K562 (cell line): ENCODE measurements at regions not wholly inside any gene's neighbourhood (a gene's known extent, or its start where the extent isn't known, plus 50 kb on each side); places are given as distances from the start of the nearest gene placed in this dataset.

ENCODE experiments used
- ATAC-seq: fragments of 200-7000 bp; cut with Tn5 transposase; 3 replicates; pipeline ENCODE4 v1.9.1; 2020; ENCODE audit warnings: moderate library complexity
- BruUV-seq: library from RNA; stranded (reverse); fragments of 400-500 nt; replicated peaks from 2 replicates; lab custom pipeline; 2021; lab: Mats Ljungman, UMichigan
- CTCF ChIA-PET: fragments of 300-600 bp; formaldehyde crosslinking; extraction: SDS; loops from one replicate; lab custom pipeline; 2021; ENCODE audit warnings: low intra/inter-chr PET ratio; lab: Yijun Ruan, JAX
- POLR2A ChIA-PET: fragments of 300-600, 350-650 bp; sonication (Branson Sonifier 250); formaldehyde crosslinking; extraction: SDS; loops from one replicate; lab custom pipeline; 2021; ENCODE audit warnings: antibody characterized with exemption, inconsistent platforms; lab: Yijun Ruan, JAX
- DNase-seq, 4 experiments: peaks; one replicate each; pipeline versions ENCODE4 v3.0.0 to v3.0.0-alpha.2; 2011 to 2018; ENCODE audit warnings: low spot score in 3 of 4, mixed read lengths in 3 of 4; ENCODE audit errors: extremely low read depth in 1 of 4
- FAIRE-seq: peaks from 2 replicates; lab custom pipeline; 2011; peaks lifted over from hg19 to GRCh38; lab: Jason Lieb, UNC
- H2AFZ ChIP-seq: 2 replicates; pipeline ENCODE4 v1.6.0; 2011; ENCODE audit warnings: low read depth, low read length, control low read depth, inconsistent platforms
- H3K27ac ChIP-seq: fragments of 200-600 bp; 3 replicates; pipeline ENCODE4 v1.8.0; 2011; ENCODE audit warnings: low read depth, mild to moderate bottlenecking, control low read depth, inconsistent platforms, low read length, moderate library complexity, mixed read lengths; ENCODE audit errors: extremely low read depth
- H3K27me3 ChIP-seq, 2 experiments: fragments of 300-600 bp in 1 of 2; 2 replicates in 1 of 2; 3 replicates in 1 of 2; pipeline versions ENCODE4 v1.6.0 to v1.8.0; 2011; ENCODE audit warnings: inconsistent platforms in 2 of 2, low read length in 2 of 2, mild to moderate bottlenecking in 1 of 2, mixed read lengths in 1 of 2, moderate library complexity in 1 of 2; ENCODE audit not compliant: control insufficient read depth in 2 of 2, insufficient read depth in 2 of 2
- H3K36me3 ChIP-seq: fragments of 300-600 bp; 3 replicates; pipeline ENCODE4 v1.8.0; 2011; ENCODE audit warnings: mild to moderate bottlenecking, low read length, inconsistent platforms; ENCODE audit not compliant: control insufficient read depth, insufficient read depth
- H3K4me1 ChIP-seq, 2 experiments: fragments of 200-600 bp in 1 of 2; replicated peaks in 1 of 2; 2 replicates in 1 of 2; 3 replicates in 1 of 2; pipeline versions ENCODE4 v1.5.1 to v1.8.0; 2011; ENCODE audit warnings: inconsistent platforms in 2 of 2, low read length in 2 of 2, mild to moderate bottlenecking in 1 of 2, mixed read lengths in 1 of 2, moderate library complexity in 1 of 2; ENCODE audit not compliant: control insufficient read depth in 2 of 2, insufficient read depth in 2 of 2
- H3K4me2 ChIP-seq: 2 replicates; pipeline ENCODE4 v1.6.1; 2011; ENCODE audit warnings: low read length, control low read depth, inconsistent platforms, mixed read lengths; ENCODE audit not compliant: insufficient read depth
- H3K4me3 ChIP-seq: fragments of 200-600 bp; sonication (generic), shearing (Covaris generic); 2 replicates; pipeline ENCODE4 v1.5.1; 2016; ENCODE audit warnings: control low read depth, inconsistent platforms
- H3K79me2 ChIP-seq: fragments of 200-600 bp; 3 replicates; pipeline ENCODE4 v1.8.0; 2011; ENCODE audit warnings: low read length, inconsistent platforms; ENCODE audit not compliant: control insufficient read depth, insufficient read depth
- H3K9ac ChIP-seq, 2 experiments: 2 replicates each; pipeline versions ENCODE4 v1.6.0 to v1.6.1; 2011; ENCODE audit warnings: low read depth in 2 of 2, low read length in 2 of 2, control low read depth in 1 of 2, inconsistent platforms in 1 of 2, mild to moderate bottlenecking in 1 of 2, mixed read lengths in 1 of 2; ENCODE audit not compliant: insufficient read depth in 1 of 2
- H3K9me1 ChIP-seq: one replicate; pipeline ENCODE4 v1.6.0; 2011; ENCODE audit warnings: inconsistent platforms, mild to moderate bottlenecking, low read length, moderate library complexity; ENCODE audit not compliant: control insufficient read depth, insufficient read depth
- H3K9me3 ChIP-seq: replicated peaks from 2 replicates; pipeline ENCODE4 v1.5.1; 2011; ENCODE audit warnings: low read depth, low read length, inconsistent platforms; ENCODE audit not compliant: control insufficient read depth, insufficient read depth
- H4K20me1 ChIP-seq: replicated peaks from 2 replicates; pipeline ENCODE4 v1.6.1; 2011; ENCODE audit warnings: low read length, inconsistent platforms, mixed read lengths; ENCODE audit not compliant: control insufficient read depth, insufficient read depth
- BDP1 ChIP-seq: IDR thresholded peaks from 3 replicates; pipeline ENCODE4 v1.6.1; 2011; ENCODE audit not compliant: insufficient read length, insufficient read depth
- CEBPB ChIP-seq: fragments of 450-650 bp; IDR thresholded peaks from 2 replicates; pipeline ENCODE4 v1.6.1; 2016; ENCODE audit warnings: missing genetic modification characterization, missing compliant biosample characterization
- CEBPG ChIP-seq, 3 experiments: fragments of 200-800 bp in 1 of 3; sonication (Bioruptor generic) in 1 of 3; sonication (generic) in 1 of 3; formaldehyde crosslinking in 1 of 3; IDR thresholded peaks in 2 of 3; conservative IDR thresholded peaks in 1 of 3; 2 replicates each; pipeline versions ENCODE4 v1.6.1 to v1.8.0; 2016 to 2022; ENCODE audit warnings: missing compliant biosample characterization in 2 of 3, missing genetic modification characterization in 2 of 3, mild to moderate bottlenecking in 1 of 3, missing genetic modification reagents in 1 of 3
- KHSRP ChIP-seq: fragments of 450-650 bp; IDR thresholded peaks from 2 replicates; pipeline ENCODE4 v1.6.1; 2017
- KLF13 ChIP-seq: fragments of 450-650 bp; IDR thresholded peaks from 2 replicates; pipeline ENCODE4 v1.6.1; 2016; ENCODE audit warnings: missing genetic modification characterization, low read depth, mild to moderate bottlenecking, missing compliant biosample characterization, moderate library complexity, borderline replicate concordance
- POLR2H ChIP-seq: IDR thresholded peaks from 2 replicates; pipeline ENCODE4 v1.6.1; 2016; ENCODE audit warnings: missing genetic modification characterization, low read depth, mild to moderate bottlenecking, control low read depth, missing compliant biosample characterization, moderate library complexity
- PTBP1 ChIP-seq: fragments of 200-400 bp; formaldehyde crosslinking; IDR thresholded peaks from 2 replicates; pipeline ENCODE4 v1.6.1; 2017; ENCODE audit warnings: low read depth, low read length
- RNF2 ChIP-seq: sonication (generic); IDR thresholded peaks from 2 replicates; pipeline ENCODE4 v1.6.1; 2016
- XRCC3 ChIP-seq: fragments of 450-650 bp; IDR thresholded peaks from 2 replicates; pipeline ENCODE4 v1.6.1; 2017; ENCODE audit warnings: mild to moderate bottlenecking, moderate library complexity
- WGBS: fragments of 100-300 bp; shearing (Covaris generic); methylation state at CpG from one replicate; pipeline ENCODE4 v1.1.6; 2016; ENCODE audit warnings: low coverage, mixed read lengths; ENCODE audit not compliant: insufficient coverage; ENCODE audit errors: missing lambda C conversion rate; 5-methylcytosine and 5-hydroxymethylcytosine counted together
- in situ Hi-C: fragments of 300-500 bp; cut with MboI; formaldehyde crosslinking; loops from 4 replicates; pipeline ENCODE4 v1.15.0; 2018; ENCODE audit warnings: inconsistent platforms, mixed read lengths
- intact Hi-C: fragments of 100-400 bp; cut with micrococcal nuclease; formaldehyde crosslinking; loops from 2 replicates; pipeline ENCODE4 v1.14.2; 2022
- TF ChIP-seq, protein P1 (sequence below): fragments of 250-450 bp; sonication (Bioruptor Pico); IDR thresholded peaks from 2 replicates; pipeline ENCODE4 v1.8.0; 2022; ENCODE audit warnings: inconsistent platforms, mild to moderate bottlenecking, moderate library complexity, borderline replicate concordance
- TF ChIP-seq, protein P2 (sequence below): fragments of 450-650 bp; IDR thresholded peaks from 2 replicates; pipeline ENCODE4 v1.6.1; 2017; ENCODE audit warnings: mild to moderate bottlenecking, moderate library complexity

DNA sequence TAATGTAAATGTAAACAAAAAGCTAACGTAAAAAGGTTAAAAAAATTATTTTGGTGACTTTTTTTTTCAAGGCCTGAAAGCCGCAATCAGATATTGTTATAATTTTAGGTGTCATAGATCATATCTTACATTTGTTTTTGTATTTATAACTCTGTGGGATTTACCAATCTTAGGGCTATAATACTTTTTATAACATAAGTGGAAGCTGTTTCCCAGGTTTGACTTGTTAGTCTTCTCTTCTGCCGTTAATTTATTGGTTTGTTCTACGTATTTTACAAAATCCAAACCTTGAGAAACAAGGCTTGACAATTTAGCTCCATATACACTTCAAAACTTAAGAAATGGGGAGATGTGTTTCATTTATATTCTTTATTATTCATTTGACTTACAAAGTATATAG lies 119.4 kb downstream of the EVX1 start (continued):
- TF ChIP-seq, protein P1, sequence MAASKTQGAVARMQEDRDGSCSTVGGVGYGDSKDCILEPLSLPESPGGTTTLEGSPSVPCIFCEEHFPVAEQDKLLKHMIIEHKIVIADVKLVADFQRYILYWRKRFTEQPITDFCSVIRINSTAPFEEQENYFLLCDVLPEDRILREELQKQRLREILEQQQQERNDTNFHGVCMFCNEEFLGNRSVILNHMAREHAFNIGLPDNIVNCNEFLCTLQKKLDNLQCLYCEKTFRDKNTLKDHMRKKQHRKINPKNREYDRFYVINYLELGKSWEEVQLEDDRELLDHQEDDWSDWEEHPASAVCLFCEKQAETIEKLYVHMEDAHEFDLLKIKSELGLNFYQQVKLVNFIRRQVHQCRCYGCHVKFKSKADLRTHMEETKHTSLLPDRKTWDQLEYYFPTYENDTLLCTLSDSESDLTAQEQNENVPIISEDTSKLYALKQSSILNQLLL (CRISPR knock-in tag): no peak
- no peak for TF ChIP-seq BDP1
- TF ChIP-seq POLR2H: no peak
- TF ChIP-seq RNF2: no peak
- TF ChIP-seq XRCC3: no peak
- TF ChIP-seq PTBP1: no peak
- TF ChIP-seq, protein P2, sequence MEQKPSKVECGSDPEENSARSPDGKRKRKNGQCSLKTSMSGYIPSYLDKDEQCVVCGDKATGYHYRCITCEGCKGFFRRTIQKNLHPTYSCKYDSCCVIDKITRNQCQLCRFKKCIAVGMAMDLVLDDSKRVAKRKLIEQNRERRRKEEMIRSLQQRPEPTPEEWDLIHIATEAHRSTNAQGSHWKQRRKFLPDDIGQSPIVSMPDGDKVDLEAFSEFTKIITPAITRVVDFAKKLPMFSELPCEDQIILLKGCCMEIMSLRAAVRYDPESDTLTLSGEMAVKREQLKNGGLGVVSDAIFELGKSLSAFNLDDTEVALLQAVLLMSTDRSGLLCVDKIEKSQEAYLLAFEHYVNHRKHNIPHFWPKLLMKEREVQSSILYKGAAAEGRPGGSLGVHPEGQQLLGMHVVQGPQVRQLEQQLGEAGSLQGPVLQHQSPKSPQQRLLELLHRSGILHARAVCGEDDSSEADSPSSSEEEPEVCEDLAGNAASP: no peak

GRCh38 chr7:27364344-27364758 lies 121.7 kb downstream of the EVX1 start:
- FAIRE-seq: no peak
- Histone ChIP-seq H3K9ac (no peak overlapping the region), H3K27ac (no peak overlapping the region), H4K20me1 (no peaks in the 10 kb centered on the region), H3K9me3 (no peaks in the 10 kb centered on the region), H3K27me3 (peaks cover 0 to 6% of the 10 kb centered on the region in 2 experiments; a peak in 2 of 5 replicates), H3K4me1 (no peaks in the 10 kb centered on the region), H3K4me3 (no peak overlapping the region), H3K36me3 (no peaks in the 10 kb centered on the region), H3K9me1 (no peaks in the 10 kb centered on the region), H3K4me2 (peak overlapping the region; percentile 10; the same call in 1 of the 2 replicates), H2AFZ (no peak overlapping the region; the same call in 1 of the 2 replicates), H3K79me2 (0 out of 3 replicates have a peak, but pooled peaks cover 3% of the 10 kb centered on the region)
- in situ Hi-C loops: no loop called here
- CTCF ChIA-PET: no interaction called here
- TF ChIP-seq CEBPB (tag): peak; percentile 69
- no peak for TF ChIP-seq KLF13 (tag)
- no peak for TF ChIP-seq CEBPG (CRISPR knock-in tag; IDR thresholded peaks at IDR 0.05)
- 0 out of 4 replicates have a peak, but pooled peaks have one; percentile 30 to 32 for TF ChIP-seq CEBPG (tag; conservative IDR thresholded peaks at IDR 0.05 in 1 of 2, IDR thresholded peaks at IDR 0.05 in 1 of 2)
- TF ChIP-seq KHSRP: no peak
- ATAC-seq: no peak; the same call in 2 of the 3 replicates
- BruUV-seq: no TSS peak
- 25% methylated on average over 4 of the region's 4 CpGs for WGBS
- intact Hi-C loops: no loop called here
- DNase-seq: no peak
- POLR2A ChIA-PET: interaction anchor here (0.6 kb wide), 1 partner anchor 127 kb away, joined by 3 read pairs; no protein-coding TSS in a partner anchor
